ENCODE measurements at regions not wholly inside any gene's neighbourhood (a gene's known extent, or its start where the extent isn't known, plus 50 kb on each side); places are given as distances from the start of the nearest gene placed in this dataset.

DNA sequence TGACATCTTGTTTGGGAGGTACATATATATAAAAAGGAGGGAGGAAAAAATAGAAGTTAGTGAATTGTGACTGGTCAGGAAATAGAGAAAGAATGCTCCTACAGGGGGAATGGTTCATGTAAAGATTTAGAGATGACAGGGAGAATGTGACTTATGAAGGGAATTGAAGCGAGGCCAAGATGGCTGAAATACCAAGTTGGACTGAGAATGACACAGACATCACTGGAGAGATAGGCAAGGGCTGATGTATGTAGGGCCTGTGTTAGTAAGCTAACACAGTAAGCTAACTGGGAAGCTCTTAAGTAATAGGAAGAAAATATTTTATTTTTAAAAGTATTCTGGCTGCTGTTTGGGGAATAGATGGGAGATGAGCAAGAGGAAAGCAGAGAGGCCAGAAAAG, 286.3 kb downstream of the NNT start:
- TF ChIP-seq, protein P1, sequence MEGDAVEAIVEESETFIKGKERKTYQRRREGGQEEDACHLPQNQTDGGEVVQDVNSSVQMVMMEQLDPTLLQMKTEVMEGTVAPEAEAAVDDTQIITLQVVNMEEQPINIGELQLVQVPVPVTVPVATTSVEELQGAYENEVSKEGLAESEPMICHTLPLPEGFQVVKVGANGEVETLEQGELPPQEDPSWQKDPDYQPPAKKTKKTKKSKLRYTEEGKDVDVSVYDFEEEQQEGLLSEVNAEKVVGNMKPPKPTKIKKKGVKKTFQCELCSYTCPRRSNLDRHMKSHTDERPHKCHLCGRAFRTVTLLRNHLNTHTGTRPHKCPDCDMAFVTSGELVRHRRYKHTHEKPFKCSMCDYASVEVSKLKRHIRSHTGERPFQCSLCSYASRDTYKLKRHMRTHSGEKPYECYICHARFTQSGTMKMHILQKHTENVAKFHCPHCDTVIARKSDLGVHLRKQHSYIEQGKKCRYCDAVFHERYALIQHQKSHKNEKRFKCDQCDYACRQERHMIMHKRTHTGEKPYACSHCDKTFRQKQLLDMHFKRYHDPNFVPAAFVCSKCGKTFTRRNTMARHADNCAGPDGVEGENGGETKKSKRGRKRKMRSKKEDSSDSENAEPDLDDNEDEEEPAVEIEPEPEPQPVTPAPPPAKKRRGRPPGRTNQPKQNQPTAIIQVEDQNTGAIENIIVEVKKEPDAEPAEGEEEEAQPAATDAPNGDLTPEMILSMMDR (conservative IDR thresholded peaks at IDR 0.05): no peak
- H3K27ac ChIP-seq: no peak overlapping the region

DNA sequence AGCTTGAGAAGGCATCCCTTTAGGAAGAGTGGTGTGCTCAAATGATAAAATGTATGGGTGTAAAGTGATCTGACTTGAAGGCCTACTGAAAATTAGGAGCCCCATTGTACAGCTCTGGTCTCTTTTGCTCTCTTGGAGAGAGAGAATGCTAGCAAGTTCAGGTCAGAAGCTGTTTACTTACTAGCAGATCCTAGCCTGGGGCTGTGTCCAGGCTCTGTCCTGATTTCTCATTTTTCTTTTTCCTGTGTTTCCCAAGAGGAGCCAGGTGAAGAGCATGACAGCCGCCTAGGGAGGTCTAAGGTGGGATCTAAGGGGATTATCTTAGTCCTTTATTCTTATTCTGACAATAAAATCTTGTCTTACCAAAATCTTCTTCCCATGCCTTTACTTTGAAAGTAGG, 272.8 kb downstream of the NNT start:
- TF ChIP-seq, protein P1 (conservative IDR thresholded peaks at IDR 0.05): no peak
- no peak overlapping the region for H3K27ac ChIP-seq

DNA sequence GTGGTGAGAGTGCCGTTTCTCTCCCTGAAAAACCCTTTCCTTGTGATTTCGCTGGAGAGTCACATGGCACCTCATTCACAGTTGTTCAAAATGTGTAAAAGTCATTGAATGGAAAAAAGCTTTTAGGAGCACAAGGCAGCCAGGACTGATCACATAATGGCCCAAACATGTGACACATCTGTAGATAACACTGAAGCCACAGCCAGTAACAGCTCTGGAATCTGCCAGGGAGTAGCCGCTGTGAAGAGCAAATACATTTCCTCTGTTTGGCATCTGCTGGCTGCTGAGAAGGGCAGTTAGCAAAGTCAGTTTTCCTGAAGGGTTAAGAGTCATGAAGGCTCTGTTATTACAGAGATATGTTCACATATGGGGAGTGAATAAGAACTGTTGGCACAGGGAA, 271.8 kb downstream of the NNT start:
- H3K27ac ChIP-seq: no peak overlapping the region
- TF ChIP-seq, protein P1 (conservative IDR thresholded peaks at IDR 0.05): no peak

DNA sequence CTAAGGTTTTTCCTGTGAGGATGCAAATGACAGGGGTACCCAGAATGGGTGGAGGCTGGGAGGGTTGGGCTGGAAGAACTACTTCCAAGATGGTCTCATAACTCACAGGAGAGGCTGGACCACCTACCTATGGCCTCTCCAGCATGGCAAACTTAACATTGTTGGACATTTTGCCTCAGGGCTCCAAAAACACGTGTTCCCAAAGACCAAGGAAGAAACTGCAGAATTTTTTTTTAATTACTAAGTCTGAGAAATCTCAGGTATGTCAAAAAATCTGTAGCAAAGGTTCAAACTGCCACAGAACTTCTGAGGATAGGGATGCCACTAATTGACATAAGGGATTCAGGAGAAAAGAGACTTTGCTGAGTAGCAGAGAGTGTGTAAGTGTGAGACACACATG, 270.8 kb downstream of the NNT start:
- TF ChIP-seq, protein P1 (conservative IDR thresholded peaks at IDR 0.05): no peak

DNA sequence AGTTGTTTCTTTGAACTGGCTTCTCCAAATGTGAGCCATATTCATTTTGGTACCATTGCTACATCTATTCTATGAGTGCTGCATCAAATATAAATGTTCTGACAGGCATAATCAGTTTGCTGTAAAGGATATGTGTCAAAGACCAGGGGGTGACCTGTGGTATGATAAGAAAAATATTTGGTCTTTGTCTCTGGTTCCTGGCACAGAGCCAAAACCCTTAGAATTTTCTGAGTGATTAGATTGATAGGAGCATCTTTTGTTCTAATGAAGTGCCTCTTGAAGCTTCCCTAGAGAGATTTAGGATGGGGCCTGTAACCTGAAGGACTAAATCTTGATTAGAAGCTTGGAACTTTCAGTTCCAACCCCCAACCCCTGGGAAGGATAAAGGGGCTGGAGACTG, 256.3 kb downstream of the NNT start:
- H3K27ac ChIP-seq: no peak overlapping the region
- TF ChIP-seq, protein P1 (conservative IDR thresholded peaks at IDR 0.05): no peak

More for the DNA sequence above, 270.8 kb downstream of the NNT start:
- no peak overlapping the region for H3K27ac ChIP-seq

DNA sequence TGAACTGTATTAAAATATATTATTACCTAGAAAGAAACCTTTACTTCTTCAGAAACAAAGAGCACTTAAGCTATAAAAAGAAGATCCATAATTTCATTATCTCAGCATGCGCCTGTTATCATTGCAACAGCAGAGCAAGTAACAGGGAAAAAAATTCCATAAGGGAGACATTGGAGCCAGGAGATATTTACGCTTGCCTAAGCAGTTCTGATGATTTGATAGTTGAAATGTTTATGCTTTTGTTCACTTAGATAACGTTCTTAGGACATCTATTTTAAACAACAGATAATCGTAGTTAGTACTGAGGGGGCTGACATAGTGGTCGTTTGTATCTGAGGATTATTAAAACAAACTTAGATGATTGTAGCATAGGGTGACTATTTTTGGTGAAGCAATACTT, 252.5 kb downstream of the NNT start:
- H3K27ac ChIP-seq: no peak overlapping the region
- TF ChIP-seq, protein P1 (conservative IDR thresholded peaks at IDR 0.05): no peak

DNA sequence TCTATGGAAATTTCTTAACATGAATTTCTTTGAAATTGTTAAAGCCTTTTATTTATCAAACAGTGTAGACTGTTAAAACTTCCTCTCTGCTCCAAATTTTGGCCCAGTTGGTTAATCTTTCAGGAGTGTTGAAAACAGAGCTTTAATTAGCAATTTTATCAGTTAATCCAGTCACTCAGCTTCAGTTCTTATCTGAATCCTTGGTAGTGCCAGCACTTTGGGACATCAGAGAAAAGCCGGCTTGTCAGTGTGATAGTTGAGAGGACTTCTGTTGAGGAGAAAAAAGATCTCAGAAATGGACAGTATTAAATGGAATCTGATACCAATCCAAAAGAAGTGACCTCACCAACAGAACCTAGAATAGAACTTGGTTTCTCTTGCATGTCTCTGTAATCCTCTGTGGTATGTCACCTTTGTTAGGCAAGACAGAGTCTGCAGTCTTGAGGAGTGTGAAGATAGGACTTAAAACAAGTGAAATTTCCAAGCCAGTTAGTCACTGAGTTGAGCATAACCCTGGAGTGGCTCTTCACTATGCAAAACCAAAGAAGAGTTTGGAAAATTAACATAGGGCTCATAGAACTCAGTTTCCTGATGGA, 251.8 kb downstream of the NNT start:
- TF ChIP-seq, protein P1 (conservative IDR thresholded peaks at IDR 0.05): no peak
- no peak overlapping the region for H3K27ac ChIP-seq

All from VCaP (cell line).